GM12878 (cell line): ENCODE measurements at regions not wholly inside any gene's neighbourhood (a gene's known extent, or its start where the extent isn't known, plus 50 kb on each side); places are given as distances from the start of the nearest gene placed in this dataset.
A peak's percentile ranks its signal among the peaks of the same experiment; 100 is the strongest.

Experiments used
- CBX3 ChIP-seq: fragments of 200-600 bp; sonication (generic); IDR thresholded peaks from 2 replicates; pipeline ENCODE4 v1.6.1; 2016; ENCODE audit warnings: low read depth, borderline replicate concordance
- CEBPZ ChIP-seq: fragments of 150-350 bp; IDR thresholded peaks from 2 replicates; pipeline ENCODE4 v1.6.1; 2016; ENCODE audit warnings: low read depth, low read length
- CHD4 ChIP-seq: fragments of 200-600 bp; sonication (generic); IDR thresholded peaks from 2 replicates; pipeline ENCODE4 v1.6.1; 2016; ENCODE audit warnings: mild to moderate bottlenecking
- EGR1 ChIP-seq, 2 experiments: IDR thresholded peaks; 1 replicate in 1 of 2; 2 replicates in 1 of 2; pipeline ENCODE4 v1.6.1; 2011 to 2012; ENCODE audit warnings: low read depth in 2 of 2, low read length in 2 of 2, borderline replicate concordance in 1 of 2, mild to moderate bottlenecking in 1 of 2, moderate library complexity in 1 of 2
- JUNB ChIP-seq: IDR thresholded peaks from 2 replicates; pipeline ENCODE4 v1.6.1; 2016; ENCODE audit warnings: antibody characterized with exemption, mild to moderate bottlenecking
- JUND ChIP-seq: IDR thresholded peaks from 2 replicates; pipeline ENCODE4 v1.6.1; 2012; ENCODE audit warnings: low read depth, mild to moderate bottlenecking, low read length, improper control_type of control experiment, moderate library complexity
- NFIC ChIP-seq: IDR thresholded peaks from 2 replicates; pipeline ENCODE4 v1.6.1; 2012; ENCODE audit warnings: low read depth, mild to moderate bottlenecking, inconsistent platforms, low read length, moderate library complexity
- NFXL1 ChIP-seq: fragments of 450-650 bp; IDR thresholded peaks from 2 replicates; pipeline ENCODE4 v1.6.1; 2017; ENCODE audit warnings: antibody characterized with exemption, mild to moderate bottlenecking, borderline replicate concordance
- STAT3 ChIP-seq: IDR thresholded peaks from 2 replicates; pipeline ENCODE4 v1.6.1; 2011; ENCODE audit warnings: low read depth, low read length, improper control_type of control experiment
- SUZ12 ChIP-seq: fragments of 200-600 bp; sonication (generic); IDR thresholded peaks from one replicate; pipeline ENCODE4 v1.6.1; 2018; ENCODE audit warnings: antibody characterized with exemption, mild to moderate bottlenecking; ENCODE audit not compliant: unreplicated experiment
- TCF3 ChIP-seq: IDR thresholded peaks from 2 replicates; pipeline ENCODE4 v1.6.1; 2012; ENCODE audit warnings: low read depth, mild to moderate bottlenecking, low read length, borderline replicate concordance; ENCODE audit not compliant: insufficient read depth
- YBX1 ChIP-seq: fragments of 450-650 bp; IDR thresholded peaks from 2 replicates; pipeline ENCODE4 v1.6.1; 2016; ENCODE audit warnings: antibody characterized with exemption
- ZBED1 ChIP-seq: IDR thresholded peaks from 2 replicates; pipeline ENCODE4 v1.6.1; 2016; ENCODE audit warnings: borderline replicate concordance
- ZNF207 ChIP-seq: fragments of 450-650 bp; IDR thresholded peaks from 2 replicates; pipeline ENCODE4 v1.6.1; 2014; ENCODE audit warnings: antibody characterized with exemption, mild to moderate bottlenecking, borderline replicate concordance
- ZNF384 ChIP-seq: IDR thresholded peaks from 2 replicates; pipeline ENCODE4 v1.6.1; 2012; ENCODE audit warnings: low read depth, mild to moderate bottlenecking, low read length, improper control_type of control experiment, borderline replicate concordance
- TF ChIP-seq, protein P1 (sequence below): fragments of 450-650 bp; IDR thresholded peaks from 2 replicates; pipeline ENCODE4 v1.6.1; 2017; ENCODE audit warnings: low read depth, mild to moderate bottlenecking, moderate library complexity
- TF ChIP-seq, protein P2 (sequence below): fragments of 450-650 bp; IDR thresholded peaks from 2 replicates; pipeline ENCODE4 v1.6.1; 2017; ENCODE audit warnings: borderline replicate concordance
- TF ChIP-seq, protein P3 (sequence below): IDR thresholded peaks from 2 replicates; pipeline ENCODE4 v1.6.1; 2012; ENCODE audit warnings: improper control_type of control experiment, low read depth, low read length; ENCODE audit not compliant: insufficient replicate concordance

GRCh38 chr14:40122968-40123648, 690.9 kb upstream of the FBXO33 start (continued):
- TF ChIP-seq, protein P1, sequence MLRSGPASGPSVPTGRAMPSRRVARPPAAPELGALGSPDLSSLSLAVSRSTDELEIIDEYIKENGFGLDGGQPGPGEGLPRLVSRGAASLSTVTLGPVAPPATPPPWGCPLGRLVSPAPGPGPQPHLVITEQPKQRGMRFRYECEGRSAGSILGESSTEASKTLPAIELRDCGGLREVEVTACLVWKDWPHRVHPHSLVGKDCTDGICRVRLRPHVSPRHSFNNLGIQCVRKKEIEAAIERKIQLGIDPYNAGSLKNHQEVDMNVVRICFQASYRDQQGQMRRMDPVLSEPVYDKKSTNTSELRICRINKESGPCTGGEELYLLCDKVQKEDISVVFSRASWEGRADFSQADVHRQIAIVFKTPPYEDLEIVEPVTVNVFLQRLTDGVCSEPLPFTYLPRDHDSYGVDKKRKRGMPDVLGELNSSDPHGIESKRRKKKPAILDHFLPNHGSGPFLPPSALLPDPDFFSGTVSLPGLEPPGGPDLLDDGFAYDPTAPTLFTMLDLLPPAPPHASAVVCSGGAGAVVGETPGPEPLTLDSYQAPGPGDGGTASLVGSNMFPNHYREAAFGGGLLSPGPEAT = no peak
- TF ChIP-seq ZBED1 = no peak
- TF ChIP-seq, protein P2, sequence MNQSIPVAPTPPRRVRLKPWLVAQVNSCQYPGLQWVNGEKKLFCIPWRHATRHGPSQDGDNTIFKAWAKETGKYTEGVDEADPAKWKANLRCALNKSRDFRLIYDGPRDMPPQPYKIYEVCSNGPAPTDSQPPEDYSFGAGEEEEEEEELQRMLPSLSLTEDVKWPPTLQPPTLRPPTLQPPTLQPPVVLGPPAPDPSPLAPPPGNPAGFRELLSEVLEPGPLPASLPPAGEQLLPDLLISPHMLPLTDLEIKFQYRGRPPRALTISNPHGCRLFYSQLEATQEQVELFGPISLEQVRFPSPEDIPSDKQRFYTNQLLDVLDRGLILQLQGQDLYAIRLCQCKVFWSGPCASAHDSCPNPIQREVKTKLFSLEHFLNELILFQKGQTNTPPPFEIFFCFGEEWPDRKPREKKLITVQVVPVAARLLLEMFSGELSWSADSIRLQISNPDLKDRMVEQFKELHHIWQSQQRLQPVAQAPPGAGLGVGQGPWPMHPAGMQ = no peak
- TF ChIP-seq ZNF207 = no peak
- TF ChIP-seq CBX3 = no peak
- TF ChIP-seq JUND = no peak
- TF ChIP-seq SUZ12 = no peak
- TF ChIP-seq STAT3 = no peak
- TF ChIP-seq CEBPZ = no peak
- no peak for TF ChIP-seq YBX1
- TF ChIP-seq NFXL1 = no peak
- TF ChIP-seq, protein P3, sequence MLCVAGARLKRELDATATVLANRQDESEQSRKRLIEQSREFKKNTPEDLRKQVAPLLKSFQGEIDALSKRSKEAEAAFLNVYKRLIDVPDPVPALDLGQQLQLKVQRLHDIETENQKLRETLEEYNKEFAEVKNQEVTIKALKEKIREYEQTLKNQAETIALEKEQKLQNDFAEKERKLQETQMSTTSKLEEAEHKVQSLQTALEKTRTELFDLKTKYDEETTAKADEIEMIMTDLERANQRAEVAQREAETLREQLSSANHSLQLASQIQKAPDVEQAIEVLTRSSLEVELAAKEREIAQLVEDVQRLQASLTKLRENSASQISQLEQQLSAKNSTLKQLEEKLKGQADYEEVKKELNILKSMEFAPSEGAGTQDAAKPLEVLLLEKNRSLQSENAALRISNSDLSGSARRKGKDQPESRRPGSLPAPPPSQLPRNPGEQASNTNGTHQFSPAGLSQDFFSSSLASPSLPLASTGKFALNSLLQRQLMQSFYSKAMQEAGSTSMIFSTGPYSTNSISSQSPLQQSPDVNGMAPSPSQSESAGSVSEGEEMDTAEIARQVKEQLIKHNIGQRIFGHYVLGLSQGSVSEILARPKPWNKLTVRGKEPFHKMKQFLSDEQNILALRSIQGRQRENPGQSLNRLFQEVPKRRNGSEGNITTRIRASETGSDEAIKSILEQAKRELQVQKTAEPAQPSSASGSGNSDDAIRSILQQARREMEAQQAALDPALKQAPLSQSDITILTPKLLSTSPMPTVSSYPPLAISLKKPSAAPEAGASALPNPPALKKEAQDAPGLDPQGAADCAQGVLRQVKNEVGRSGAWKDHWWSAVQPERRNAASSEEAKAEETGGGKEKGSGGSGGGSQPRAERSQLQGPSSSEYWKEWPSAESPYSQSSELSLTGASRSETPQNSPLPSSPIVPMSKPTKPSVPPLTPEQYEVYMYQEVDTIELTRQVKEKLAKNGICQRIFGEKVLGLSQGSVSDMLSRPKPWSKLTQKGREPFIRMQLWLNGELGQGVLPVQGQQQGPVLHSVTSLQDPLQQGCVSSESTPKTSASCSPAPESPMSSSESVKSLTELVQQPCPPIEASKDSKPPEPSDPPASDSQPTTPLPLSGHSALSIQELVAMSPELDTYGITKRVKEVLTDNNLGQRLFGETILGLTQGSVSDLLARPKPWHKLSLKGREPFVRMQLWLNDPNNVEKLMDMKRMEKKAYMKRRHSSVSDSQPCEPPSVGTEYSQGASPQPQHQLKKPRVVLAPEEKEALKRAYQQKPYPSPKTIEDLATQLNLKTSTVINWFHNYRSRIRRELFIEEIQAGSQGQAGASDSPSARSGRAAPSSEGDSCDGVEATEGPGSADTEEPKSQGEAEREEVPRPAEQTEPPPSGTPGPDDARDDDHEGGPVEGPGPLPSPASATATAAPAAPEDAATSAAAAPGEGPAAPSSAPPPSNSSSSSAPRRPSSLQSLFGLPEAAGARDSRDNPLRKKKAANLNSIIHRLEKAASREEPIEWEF = no peak
- no peak for TF ChIP-seq CHD4
- TF ChIP-seq JUNB = peak; percentile 21; the same call in 1 of the 2 replicates
- TF ChIP-seq NFIC = peak; percentile 32; the same call in 1 of the 2 replicates
- TF ChIP-seq ZNF384 = peak; percentile 64; the same call in 1 of the 2 replicates
- no peak for TF ChIP-seq TCF3
- no peak for TF ChIP-seq EGR1 (IDR thresholded peaks at IDR 0.05; ENCODE audit: borderline replicate concordance in 1 of 2, low read depth in 2 of 2, low read length in 2 of 2)
